CD4-positive, alpha-beta T cell treated with Interferon gamma for 1 hour (primary cell): ENCODE measurements at regions not wholly inside any gene's neighbourhood (a gene's known extent, or its start where the extent isn't known, plus 50 kb on each side); places are given as distances from the start of the nearest gene placed in this dataset.
"Not testable (repeated sequence)": the region's sequence is repeated elsewhere in the genome, so short reads cannot be mapped to it uniquely, and the experiment has no call there.

Source experiments
- DNase-seq: peaks from one replicate; pipeline ENCODE4 v3.0.0-alpha.2; 2020

GRCh38 chr10:10032991-10033390 lies 984.7 kb upstream of the CELF2 start:
- DNase-seq: no peak

- DNase-seq: no peak
Observed at GRCh38 chr10:10038348-10038747, 979.3 kb upstream of the CELF2 start.

GRCh38 chr10:10039595-10039994 lies 978.1 kb upstream of the CELF2 start:
- no peak for DNase-seq

- DNase-seq: no peak
Observed at GRCh38 chr10:10043083-10043482, 974.6 kb upstream of the CELF2 start.

- DNase-seq: no peak
Observed at GRCh38 chr10:10044922-10045764, 972.5 kb upstream of the CELF2 start.

- DNase-seq: no peak
Observed at GRCh38 chr10:10045765-10046028, 972.0 kb upstream of the CELF2 start.

- no peak for DNase-seq
Observed at GRCh38 chr10:10047426-10047825, 970.2 kb upstream of the CELF2 start.

GRCh38 chr10:10053051-10053450 lies 964.6 kb upstream of the CELF2 start:
- DNase-seq: no peak

- DNase-seq: no peak
Observed at GRCh38 chr10:10054466-10054865, 963.2 kb upstream of the CELF2 start.

GRCh38 chr10:10055656-10056442 lies 961.8 kb upstream of the CELF2 start:
- no peak for DNase-seq

- DNase-seq: no peak
Observed at GRCh38 chr10:10056961-10057360, 960.7 kb upstream of the CELF2 start.

- DNase-seq: no peak
Observed at GRCh38 chr10:10067644-10068043, 950.0 kb upstream of the CELF2 start.

GRCh38 chr10:10074847-10075246 lies 942.8 kb upstream of the CELF2 start:
- not testable (repeated sequence) for DNase-seq

GRCh38 chr10:10078446-10078845 lies 939.2 kb upstream of the CELF2 start:
- no peak for DNase-seq

- DNase-seq: no peak
Observed at GRCh38 chr10:10092581-10092980, 925.1 kb upstream of the CELF2 start.

GRCh38 chr10:10093021-10093420 lies 924.7 kb upstream of the CELF2 start:
- no peak for DNase-seq

GRCh38 chr10:10094691-10095090 lies 923.0 kb upstream of the CELF2 start:
- DNase-seq: no peak

- no peak for DNase-seq
Observed at GRCh38 chr10:10096296-10096695, 921.4 kb upstream of the CELF2 start.

GRCh38 chr10:10096898-10097297 lies 920.8 kb upstream of the CELF2 start:
- DNase-seq: no peak

- no peak for DNase-seq
Observed at GRCh38 chr10:10101106-10101505, 916.6 kb upstream of the CELF2 start.

GRCh38 chr10:10110844-10111490 lies 906.7 kb upstream of the CELF2 start:
- no peak for DNase-seq

GRCh38 chr10:10118131-10118530 lies 899.5 kb upstream of the CELF2 start:
- no peak for DNase-seq

- DNase-seq: no peak
Observed at GRCh38 chr10:10120671-10121070, 897.0 kb upstream of the CELF2 start.

- no peak for DNase-seq
Observed at GRCh38 chr10:10125676-10126075, 892.0 kb upstream of the CELF2 start.
